Peyer's patch (tissue), 4 donors: ENCODE measurements at regions not wholly inside any gene's neighbourhood (a gene's known extent, or its start where the extent isn't known, plus 50 kb on each side); places are given as distances from the start of the nearest gene placed in this dataset.

Experiments used
- POLR2A ChIP-seq, 2 donors: fragments of 450-650 bp; IDR thresholded peaks; one replicate each; pipeline ENCODE4 v1.5.1; 2017; ENCODE audit warnings: antibody characterized with exemption in 2 of 2, mild to moderate bottlenecking in 2 of 2, moderate library complexity in 2 of 2
- TF ChIP-seq, protein P1 (sequence below), 6 experiments: fragments of 450-650 bp in 4 of 6; fragments of 200-600 bp in 2 of 6; sonication (generic) in 1 of 6; IDR thresholded peaks; one replicate each; pipeline ENCODE4 v1.5.1; 2017 to 2019; ENCODE audit warnings: antibody characterized with exemption in 6 of 6, mild to moderate bottlenecking in 3 of 6, moderate library complexity in 1 of 6

DNA sequence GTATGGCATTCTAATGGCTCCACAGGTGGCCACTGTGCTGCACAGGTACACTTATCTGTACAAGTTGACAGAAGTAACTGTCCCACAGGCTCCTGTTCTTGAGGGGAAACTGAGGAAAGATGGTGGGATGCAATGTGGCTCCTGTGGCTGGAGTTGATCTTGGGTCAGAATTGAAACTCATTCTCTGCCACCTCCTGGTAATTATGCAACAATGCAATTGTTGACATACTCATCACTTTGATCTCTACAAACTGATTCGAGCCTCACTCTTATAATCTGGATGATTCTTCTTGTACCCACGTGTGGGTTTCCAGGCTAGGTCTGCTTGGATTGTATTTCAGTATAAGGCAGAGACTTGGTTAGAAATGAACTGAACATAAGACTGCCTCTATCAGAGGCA, 148.8 kb downstream of the CCNG2 start:
- TF ChIP-seq, protein P1, sequence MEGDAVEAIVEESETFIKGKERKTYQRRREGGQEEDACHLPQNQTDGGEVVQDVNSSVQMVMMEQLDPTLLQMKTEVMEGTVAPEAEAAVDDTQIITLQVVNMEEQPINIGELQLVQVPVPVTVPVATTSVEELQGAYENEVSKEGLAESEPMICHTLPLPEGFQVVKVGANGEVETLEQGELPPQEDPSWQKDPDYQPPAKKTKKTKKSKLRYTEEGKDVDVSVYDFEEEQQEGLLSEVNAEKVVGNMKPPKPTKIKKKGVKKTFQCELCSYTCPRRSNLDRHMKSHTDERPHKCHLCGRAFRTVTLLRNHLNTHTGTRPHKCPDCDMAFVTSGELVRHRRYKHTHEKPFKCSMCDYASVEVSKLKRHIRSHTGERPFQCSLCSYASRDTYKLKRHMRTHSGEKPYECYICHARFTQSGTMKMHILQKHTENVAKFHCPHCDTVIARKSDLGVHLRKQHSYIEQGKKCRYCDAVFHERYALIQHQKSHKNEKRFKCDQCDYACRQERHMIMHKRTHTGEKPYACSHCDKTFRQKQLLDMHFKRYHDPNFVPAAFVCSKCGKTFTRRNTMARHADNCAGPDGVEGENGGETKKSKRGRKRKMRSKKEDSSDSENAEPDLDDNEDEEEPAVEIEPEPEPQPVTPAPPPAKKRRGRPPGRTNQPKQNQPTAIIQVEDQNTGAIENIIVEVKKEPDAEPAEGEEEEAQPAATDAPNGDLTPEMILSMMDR (IDR thresholded peaks at IDR 0.05), result no peak
- no peak for TF ChIP-seq POLR2A (IDR thresholded peaks at IDR 0.05)
